D341Med (cell line): ENCODE measurements at regions not wholly inside any gene's neighbourhood (a gene's known extent, or its start where the extent isn't known, plus 50 kb on each side); places are given as distances from the start of the nearest gene placed in this dataset.
A peak's percentile ranks its signal among the peaks of the same experiment; 100 is the strongest.

Experiments
- DNase-seq: peaks from one replicate; pipeline ENCODE4 v3.0.0; 2012; ENCODE audit warnings: low spot score

GRCh38 chr1:221306239-221306638 lies 427.0 kb downstream of the HLX start:
- no peak for DNase-seq

GRCh38 chr1:221308534-221309511 lies 429.6 kb downstream of the HLX start:
- DNase-seq = no peak

- DNase-seq = no peak
Measured at GRCh38 chr1:221309723-221310122, 430.5 kb downstream of the HLX start.

- peak; percentile 89 for DNase-seq
Measured at GRCh38 chr1:221310180-221310579, 430.9 kb downstream of the HLX start.

GRCh38 chr1:221315330-221315729 lies 426.6 kb downstream of the DUSP10 start:
- no peak for DNase-seq

- no peak for DNase-seq
Measured at GRCh38 chr1:221316491-221317056, 425.3 kb downstream of the DUSP10 start.

- DNase-seq = no peak
Measured at GRCh38 chr1:221317537-221317936, 424.4 kb downstream of the DUSP10 start.

GRCh38 chr1:221327954-221328353 lies 413.9 kb downstream of the DUSP10 start:
- peak; percentile 42 for DNase-seq

GRCh38 chr1:221328371-221328770 lies 413.5 kb downstream of the DUSP10 start:
- DNase-seq = no peak

GRCh38 chr1:221331273-221332183 lies 410.4 kb downstream of the DUSP10 start:
- no peak for DNase-seq

- DNase-seq = no peak
Measured at GRCh38 chr1:221334062-221334461, 407.8 kb downstream of the DUSP10 start.

- DNase-seq = no peak
Measured at GRCh38 chr1:221335161-221336101, 406.5 kb downstream of the DUSP10 start.

GRCh38 chr1:221336126-221336525 lies 405.8 kb downstream of the DUSP10 start:
- no peak for DNase-seq

- no peak for DNase-seq
Measured at GRCh38 chr1:221337106-221337505, 404.8 kb downstream of the DUSP10 start.

GRCh38 chr1:221343136-221343535 lies 398.8 kb downstream of the DUSP10 start:
- DNase-seq = no peak

- DNase-seq = peak; percentile 33
Measured at GRCh38 chr1:221343607-221344006, 398.3 kb downstream of the DUSP10 start.

- no peak for DNase-seq
Measured at GRCh38 chr1:221344693-221345092, 397.2 kb downstream of the DUSP10 start.

GRCh38 chr1:221347706-221348105 lies 394.2 kb downstream of the DUSP10 start:
- DNase-seq = no peak

GRCh38 chr1:221350091-221350490 lies 391.8 kb downstream of the DUSP10 start:
- no peak for DNase-seq

GRCh38 chr1:221356693-221357092 lies 385.2 kb downstream of the DUSP10 start:
- no peak for DNase-seq

GRCh38 chr1:221363039-221363438 lies 378.9 kb downstream of the DUSP10 start:
- DNase-seq = no peak
